ENCODE measurements at regions not wholly inside any gene's neighbourhood (a gene's known extent, or its start where the extent isn't known, plus 50 kb on each side); places are given as distances from the start of the nearest gene placed in this dataset.

GRCh38 chr7:22561895-22562593 lies 62.1 kb upstream of the STEAP1B start:
- no peak for DNase-seq

GRCh38 chr7:22561321-22561811 lies 61.4 kb upstream of the STEAP1B start:
- DNase-seq = peak; percentile 47

GRCh38 chr7:22559829-22560489 lies 60.0 kb upstream of the STEAP1B start:
- peak; percentile 61 for DNase-seq

GRCh38 chr7:22557167-22557566 lies 57.2 kb upstream of the STEAP1B start:
- no peak for DNase-seq

- DNase-seq = no peak
These were observed 55.5 kb upstream of the STEAP1B start for GRCh38 chr7:22555476-22555875.

- DNase-seq = no peak
These were observed 54.2 kb upstream of the STEAP1B start for GRCh38 chr7:22554184-22554583.

GRCh38 chr7:22551768-22552513 lies 52.0 kb upstream of the STEAP1B start:
- no peak for DNase-seq

GRCh38 chr7:22550514-22551030 lies 50.6 kb upstream of the STEAP1B start:
- DNase-seq = no peak

GRCh38 chr7:22549667-22550513 lies 49.9 kb upstream of the STEAP1B start:
- no peak for DNase-seq

Data from T1000 (cell line).